T-helper 17 cell (primary cell): ENCODE measurements at regions not wholly inside any gene's neighbourhood (a gene's known extent, or its start where the extent isn't known, plus 50 kb on each side); places are given as distances from the start of the nearest gene placed in this dataset.
"Not testable (repeated sequence)": the region's sequence is repeated elsewhere in the genome, so short reads cannot be mapped to it uniquely, and the experiment has no call there.

Source experiments
- ATAC-seq: fragments of 150-1000 bp; cut with Tn5 transposase; 2 replicates; pipeline ENCODE4 v1.10.0; 2021; ENCODE audit warnings: mild to moderate bottlenecking, moderate library complexity
- DNase-seq, 3 donors: peaks; one replicate each; pipeline versions ENCODE4 v3.0.0 to v3.0.0-alpha.2; 2020 to 2021
- H3K9me3 ChIP-seq: one replicate; pipeline ENCODE4 v1.7.0; 2013; ENCODE audit warnings: low read length, mild to moderate bottlenecking; ENCODE audit not compliant: control insufficient read depth, poor library complexity, severe bottlenecking
- H3K27ac Mint-ChIP-seq: one replicate; pipeline ENCODE4 v1.8.0; 2022; ENCODE audit warnings: mild to moderate bottlenecking, moderate library complexity, mixed read lengths
- H3K27me3 Mint-ChIP-seq: one replicate; pipeline ENCODE4 v1.8.0; 2022; ENCODE audit warnings: mixed read lengths
- H3K36me3 Mint-ChIP-seq: one replicate; pipeline ENCODE4 v1.8.0; 2022; ENCODE audit warnings: low read depth, mixed read lengths
- H3K4me1 Mint-ChIP-seq: one replicate; pipeline ENCODE4 v1.8.0; 2022; ENCODE audit warnings: mild to moderate bottlenecking, mixed read lengths
- H3K4me3 Mint-ChIP-seq: one replicate; pipeline ENCODE4 v1.8.0; 2022; ENCODE audit warnings: mild to moderate bottlenecking, moderate library complexity, mixed read lengths

DNA sequence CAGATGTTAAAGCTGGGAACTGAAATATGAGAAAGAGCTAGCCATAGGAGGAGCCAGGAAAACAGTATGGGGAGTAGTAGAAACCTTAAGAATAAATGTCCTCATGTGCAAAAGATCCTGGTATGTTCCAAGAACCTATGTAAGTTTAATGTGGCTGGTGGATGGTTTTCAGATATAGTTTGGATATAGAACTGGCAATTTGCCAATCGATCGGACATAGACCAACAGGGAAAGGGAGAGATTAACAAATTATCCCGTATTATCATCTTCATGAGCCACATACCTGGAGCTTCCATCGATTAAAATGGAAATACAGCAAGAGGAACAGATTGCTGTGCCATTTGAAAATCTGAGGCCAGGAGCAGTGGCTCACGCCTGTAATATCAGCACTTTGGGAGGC is 388.7 kb downstream of the PRELID2 start:
- peaks cover 3% of the 10 kb centered on the region for H3K36me3 Mint-ChIP-seq
- H3K4me3 Mint-ChIP-seq, result no peak overlapping the region
- no peaks in the 10 kb centered on the region for H3K9me3 ChIP-seq
- DNase-seq, result no peak
- H3K27ac Mint-ChIP-seq, result no peak overlapping the region
- H3K27me3 Mint-ChIP-seq, result no peaks in the 10 kb centered on the region
- no peak for ATAC-seq
- H3K4me1 Mint-ChIP-seq, result no peaks in the 10 kb centered on the region

DNA sequence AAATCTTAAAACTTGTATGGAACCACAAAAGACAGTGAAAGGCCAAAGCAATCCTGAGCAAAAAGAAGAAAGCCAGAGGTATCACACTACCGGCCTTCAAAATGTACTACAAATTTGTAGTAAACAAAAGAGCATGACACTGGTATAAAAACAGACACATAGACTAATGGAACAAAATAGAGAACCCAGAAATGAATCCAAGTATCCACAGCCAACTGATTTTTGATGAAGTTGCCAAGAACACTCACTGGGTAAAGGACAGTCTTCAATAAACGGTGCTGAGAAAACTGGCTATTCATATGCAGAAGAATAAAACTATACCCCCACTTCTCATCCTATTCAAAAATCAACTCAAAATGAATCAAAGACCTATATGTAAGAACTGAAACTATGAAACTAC is 390.1 kb downstream of the PRELID2 start:
- Mint-ChIP-seq H3K4me3 (no peak overlapping the region), H3K36me3 (peaks cover 3% of the 10 kb centered on the region), H3K27me3 (no peaks in the 10 kb centered on the region), H3K4me1 (no peaks in the 10 kb centered on the region), H3K27ac (no peak overlapping the region)
- DNase-seq (no peak), ATAC-seq (no peak)
- H3K9me3 ChIP-seq, result no peaks in the 10 kb centered on the region

DNA sequence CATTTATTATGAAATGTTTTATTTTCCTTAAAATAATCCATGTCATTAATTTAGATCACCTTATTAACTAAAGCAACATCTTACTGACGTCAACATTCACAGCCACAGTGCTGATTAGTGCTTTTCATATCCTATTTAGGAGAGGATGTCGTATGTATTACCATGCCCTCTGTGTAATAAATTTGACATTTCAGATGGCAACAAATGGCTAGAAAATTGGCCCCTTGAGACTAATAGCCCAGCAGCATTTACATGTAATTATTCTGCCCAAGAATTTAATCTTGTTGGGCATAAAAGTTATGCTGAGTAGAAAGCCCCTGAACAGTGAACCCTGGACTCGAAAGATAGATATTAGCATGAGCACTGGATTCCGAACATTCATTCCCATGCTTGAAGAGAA is 391.2 kb downstream of the PRELID2 start:
- no peaks in the 10 kb centered on the region for H3K4me1 Mint-ChIP-seq
- H3K9me3 ChIP-seq, result no peaks in the 10 kb centered on the region

DNA sequence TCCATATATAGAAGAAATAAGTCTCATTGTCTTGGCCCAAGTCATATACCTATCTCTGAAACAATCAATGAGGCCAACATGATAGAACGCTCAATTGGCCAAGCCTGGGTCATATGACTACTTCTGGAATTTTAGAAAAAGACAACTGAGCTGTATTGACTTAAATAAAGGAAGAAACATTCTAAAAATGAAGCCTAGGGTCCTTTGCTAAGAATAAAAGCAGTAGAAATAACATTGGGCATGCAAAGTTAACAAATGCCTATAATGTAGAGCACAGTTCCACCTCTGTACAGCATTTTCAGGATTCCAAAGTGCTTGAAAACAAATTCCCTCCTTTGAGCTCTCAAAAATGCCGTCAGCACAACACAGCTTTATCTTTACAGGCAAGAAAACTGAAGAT is 391.8 kb downstream of the PRELID2 start:
- Mint-ChIP-seq H3K27ac (no peak overlapping the region), H3K4me1 (no peaks in the 10 kb centered on the region), H3K27me3 (no peaks in the 10 kb centered on the region), H3K4me3 (no peak overlapping the region), H3K36me3 (peaks cover 2% of the 10 kb centered on the region)
- ATAC-seq (no peak), DNase-seq (no peak)
- no peaks in the 10 kb centered on the region for H3K9me3 ChIP-seq

More for the DNA sequence above, 391.2 kb downstream of the PRELID2 start:
- no peak overlapping the region for H3K27ac Mint-ChIP-seq
- ATAC-seq, result no peak
- no peak overlapping the region for H3K4me3 Mint-ChIP-seq
- no peaks in the 10 kb centered on the region for H3K27me3 Mint-ChIP-seq
- peaks cover 2% of the 10 kb centered on the region for H3K36me3 Mint-ChIP-seq
- no peak for DNase-seq

DNA sequence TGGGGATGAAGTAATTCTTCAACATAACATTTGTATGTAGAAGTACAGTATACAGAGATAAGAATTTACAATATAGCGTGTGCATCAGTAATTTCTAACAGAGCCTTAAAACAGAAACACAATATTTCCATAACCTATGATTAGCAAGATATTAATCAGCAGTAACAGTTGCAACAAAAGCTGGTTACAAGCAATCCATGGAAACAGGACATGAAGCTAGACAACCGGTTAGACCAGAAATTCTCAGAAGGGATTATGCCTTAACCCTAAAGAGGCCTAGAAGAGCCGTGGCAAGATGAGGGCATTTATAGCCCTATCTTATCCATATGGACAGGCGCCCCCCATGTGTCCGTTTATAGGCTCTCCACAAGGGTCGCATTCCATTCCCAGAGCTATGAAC is 392.5 kb downstream of the PRELID2 start:
- H3K27me3 Mint-ChIP-seq, H3K27ac Mint-ChIP-seq, H3K36me3 Mint-ChIP-seq, H3K4me1 Mint-ChIP-seq, H3K4me3 Mint-ChIP-seq, DNase-seq, ATAC-seq, H3K9me3 ChIP-seq: not testable (repeated sequence)

DNA sequence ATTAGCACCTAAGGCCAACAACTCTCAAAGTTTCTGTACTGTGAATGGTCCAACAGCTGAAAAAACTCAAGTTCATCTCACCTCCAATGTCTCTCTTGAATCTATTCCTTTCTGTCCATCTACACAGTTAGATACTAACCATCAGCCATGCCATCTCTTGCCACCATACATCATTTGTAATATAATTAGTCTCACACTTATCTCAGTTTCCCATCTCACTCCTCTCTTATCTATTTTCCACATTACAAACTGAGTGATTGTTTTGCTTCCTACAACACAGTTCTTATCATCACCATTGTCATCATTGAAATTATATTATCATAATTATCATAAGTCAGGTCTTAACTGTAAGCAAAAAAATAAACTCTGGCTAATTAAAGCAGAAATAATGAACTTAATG is 393.9 kb downstream of the PRELID2 start:
- no peak for ATAC-seq
- Mint-ChIP-seq H3K36me3 (peaks cover 2% of the 10 kb centered on the region), H3K4me3 (no peak overlapping the region)

DNA sequence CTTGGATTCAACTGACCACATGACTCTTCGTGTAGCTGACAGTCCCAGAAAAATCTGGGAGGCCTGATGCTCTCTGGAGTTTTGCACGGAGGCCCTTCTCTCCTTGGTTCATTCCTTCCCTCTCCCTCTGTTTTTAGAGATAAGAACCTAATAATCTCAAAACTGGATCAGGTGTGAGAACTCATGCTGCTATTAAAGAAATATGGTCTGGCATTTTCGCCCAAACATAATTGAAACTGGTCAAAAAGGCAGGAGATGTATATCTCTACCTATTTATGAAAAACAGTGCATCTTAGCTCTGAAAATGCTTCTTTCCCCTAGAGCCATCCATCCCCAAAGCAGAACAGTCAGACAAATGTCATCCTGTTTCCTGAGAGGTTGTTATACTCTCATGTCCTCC is 397.5 kb downstream of the PRELID2 start:
- no peaks in the 10 kb centered on the region for H3K4me1 Mint-ChIP-seq
- H3K27me3 Mint-ChIP-seq, result no peaks in the 10 kb centered on the region
- H3K9me3 ChIP-seq, result no peaks in the 10 kb centered on the region
- H3K4me3 Mint-ChIP-seq, result no peak overlapping the region
- DNase-seq (no peak), ATAC-seq (no peak)
- H3K36me3 Mint-ChIP-seq, result peaks cover 2% of the 10 kb centered on the region
- H3K27ac Mint-ChIP-seq, result no peak overlapping the region

More for the DNA sequence above, 393.9 kb downstream of the PRELID2 start:
- H3K27me3 Mint-ChIP-seq, result no peaks in the 10 kb centered on the region
- no peak for DNase-seq
- no peaks in the 10 kb centered on the region for H3K9me3 ChIP-seq
- H3K4me1 Mint-ChIP-seq, result no peaks in the 10 kb centered on the region
- H3K27ac Mint-ChIP-seq, result no peak overlapping the region

DNA sequence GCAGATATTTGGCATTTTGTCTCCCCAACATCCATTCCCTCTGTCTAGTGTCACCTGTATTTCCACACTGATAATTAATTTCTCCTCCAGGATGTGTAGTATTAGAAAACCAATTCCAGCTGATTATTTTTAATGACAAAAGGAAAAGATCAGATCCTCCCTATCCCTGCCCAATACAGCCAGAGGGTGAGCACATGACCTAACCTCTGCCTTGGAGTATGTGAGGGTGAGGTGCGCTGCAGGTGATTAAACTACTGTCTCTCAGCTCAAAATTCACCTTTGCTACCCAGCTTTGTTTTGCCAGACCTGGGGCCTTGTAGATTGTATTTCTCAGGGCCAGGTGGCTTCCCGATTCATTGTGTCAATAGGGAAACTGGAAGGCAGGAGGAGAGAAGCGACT is 402.1 kb downstream of the PRELID2 start:
- no peak overlapping the region for H3K27ac Mint-ChIP-seq
- H3K4me1 Mint-ChIP-seq, result no peaks in the 10 kb centered on the region
- no peaks in the 10 kb centered on the region for H3K9me3 ChIP-seq
- no peak overlapping the region for H3K4me3 Mint-ChIP-seq
- no peaks in the 10 kb centered on the region for H3K36me3 Mint-ChIP-seq
- H3K27me3 Mint-ChIP-seq, result no peaks in the 10 kb centered on the region
- no peak for DNase-seq
- ATAC-seq, result no peak

DNA sequence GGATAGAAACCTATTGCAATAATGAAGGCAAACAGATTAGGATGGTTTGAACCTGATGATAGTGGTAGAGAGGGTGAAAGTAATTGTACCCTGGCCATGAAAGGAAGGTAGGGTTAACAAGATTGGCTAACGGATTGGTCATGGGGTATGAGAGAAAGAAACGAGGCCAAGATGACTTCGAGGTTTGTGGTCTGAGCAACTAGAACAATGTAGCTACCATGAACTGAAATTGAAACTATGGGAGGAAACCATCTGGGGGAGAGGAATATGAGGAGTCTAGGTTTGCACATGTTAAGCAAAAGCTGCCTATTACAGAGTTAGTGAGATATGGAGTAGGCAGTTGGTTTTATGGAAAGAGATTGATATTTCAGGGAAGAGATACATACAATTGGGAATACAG is 406.0 kb downstream of the PRELID2 start:
- Mint-ChIP-seq H3K27me3 (no peaks in the 10 kb centered on the region), H3K36me3 (no peaks in the 10 kb centered on the region), H3K27ac (no peak overlapping the region), H3K4me1 (no peaks in the 10 kb centered on the region), H3K4me3 (no peak overlapping the region)
- ATAC-seq, result no peak
- no peak for DNase-seq
- H3K9me3 ChIP-seq, result no peaks in the 10 kb centered on the region

DNA sequence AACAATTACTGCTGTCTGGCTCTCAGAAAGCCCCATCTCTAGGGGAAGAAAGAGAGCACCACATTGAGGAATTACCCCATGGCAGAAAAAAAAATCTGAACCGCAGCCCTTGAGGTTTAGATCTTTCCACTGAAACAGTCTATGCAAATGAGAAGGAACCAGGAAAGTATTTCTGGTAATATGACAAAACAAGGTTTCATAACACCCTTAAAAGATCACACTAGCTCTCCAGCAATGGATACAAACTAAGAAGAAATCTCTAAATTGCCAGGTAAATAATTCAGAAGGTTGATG is 427.1 kb downstream of the PRELID2 start:
- Mint-ChIP-seq H3K4me3 (no peak overlapping the region), H3K27ac (no peak overlapping the region), H3K36me3 (no peaks in the 10 kb centered on the region), H3K27me3 (no peaks in the 10 kb centered on the region), H3K4me1 (no peaks in the 10 kb centered on the region)
- no peaks in the 10 kb centered on the region for H3K9me3 ChIP-seq
- no peak for ATAC-seq
- no peak for DNase-seq

DNA sequence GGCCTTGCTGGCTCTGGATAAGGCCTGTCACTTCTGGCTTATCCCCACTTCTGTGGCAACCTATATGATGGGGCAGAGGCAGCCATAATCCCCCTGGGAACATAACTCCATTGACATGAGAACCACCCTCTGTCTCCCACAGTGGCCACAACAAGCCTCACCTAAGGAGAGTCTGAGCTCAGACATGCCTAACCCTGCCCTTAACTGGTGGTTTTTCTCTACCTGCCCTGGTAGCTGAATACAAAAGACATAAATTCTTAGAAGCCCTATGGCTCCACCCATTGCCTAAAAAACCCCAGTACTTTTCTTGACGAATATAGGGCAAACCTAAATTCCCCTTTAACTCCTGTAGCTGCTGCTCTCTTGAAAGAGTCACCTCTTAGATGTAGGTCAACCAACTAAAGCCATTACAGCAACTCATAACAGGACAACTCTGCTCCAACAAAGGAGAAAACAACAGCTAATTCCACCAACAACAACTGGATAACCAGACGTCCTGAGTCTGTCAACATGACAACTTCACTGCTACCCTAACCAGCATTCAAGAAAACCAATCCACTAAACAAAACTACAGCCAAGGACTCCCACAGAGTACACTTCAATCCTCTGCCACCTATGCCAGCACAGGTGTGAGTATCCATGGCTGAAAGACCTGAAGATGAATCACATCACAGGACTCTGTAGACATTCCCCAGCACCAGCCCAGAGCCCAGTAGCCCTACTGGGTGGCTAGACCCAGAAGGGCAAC is 427.7 kb downstream of the PRELID2 start:
- Mint-ChIP-seq H3K27me3 (no peaks in the 10 kb centered on the region), H3K27ac (no peak overlapping the region), H3K4me1 (no peaks in the 10 kb centered on the region), H3K4me3 (no peak overlapping the region), H3K36me3 (no peaks in the 10 kb centered on the region)
- no peaks in the 10 kb centered on the region for H3K9me3 ChIP-seq
- no peak for DNase-seq
- ATAC-seq, result no peak

DNA sequence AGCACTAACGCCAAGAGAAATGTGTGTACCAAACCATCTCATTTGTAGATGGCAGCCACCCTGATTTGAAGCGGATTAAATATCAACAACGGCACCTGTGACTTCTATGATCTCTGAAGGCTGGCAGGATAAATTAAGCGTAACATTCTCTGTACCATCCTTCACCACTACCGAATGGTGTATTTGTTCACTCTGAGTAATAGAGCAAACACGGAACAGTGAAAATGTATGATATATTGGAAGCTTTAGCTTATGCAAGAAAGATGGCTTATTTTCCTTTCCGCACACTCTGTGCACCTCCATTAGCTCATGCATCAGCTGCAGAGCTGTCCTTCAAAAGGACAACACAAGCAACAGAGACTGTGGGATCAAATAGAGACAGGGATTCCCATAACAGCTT is 431.1 kb downstream of the PRELID2 start:
- no peaks in the 10 kb centered on the region for H3K4me1 Mint-ChIP-seq
- no peak overlapping the region for H3K4me3 Mint-ChIP-seq
- no peaks in the 10 kb centered on the region for H3K27me3 Mint-ChIP-seq
- no peaks in the 10 kb centered on the region for H3K9me3 ChIP-seq
- H3K36me3 Mint-ChIP-seq, result no peaks in the 10 kb centered on the region
- no peak for DNase-seq
- H3K27ac Mint-ChIP-seq, result no peak overlapping the region
- ATAC-seq, result no peak

DNA sequence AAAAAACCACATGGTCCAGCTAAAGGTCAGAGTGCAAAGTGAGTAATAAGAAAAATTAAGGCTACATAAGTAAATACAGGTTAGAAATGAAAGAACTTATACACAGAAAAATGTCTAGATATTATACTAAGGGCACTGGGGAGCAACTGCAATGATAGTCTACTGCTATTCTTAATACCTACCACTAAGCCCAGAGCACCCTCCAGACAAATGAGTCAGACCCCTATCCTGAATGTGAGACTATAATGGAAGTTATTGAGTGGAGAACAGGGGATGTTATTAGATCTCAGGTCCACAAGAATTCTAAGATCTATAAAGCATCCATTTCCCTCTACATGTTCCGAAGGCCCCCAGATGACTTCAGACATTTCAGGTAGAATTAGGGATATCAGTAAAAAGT is 438.3 kb downstream of the PRELID2 start:
- Mint-ChIP-seq H3K27ac (no peak overlapping the region), H3K4me3 (no peak overlapping the region), H3K4me1 (no peaks in the 10 kb centered on the region), H3K36me3 (no peaks in the 10 kb centered on the region), H3K27me3 (no peaks in the 10 kb centered on the region)
- ATAC-seq (no peak), DNase-seq (no peak)
- no peaks in the 10 kb centered on the region for H3K9me3 ChIP-seq

DNA sequence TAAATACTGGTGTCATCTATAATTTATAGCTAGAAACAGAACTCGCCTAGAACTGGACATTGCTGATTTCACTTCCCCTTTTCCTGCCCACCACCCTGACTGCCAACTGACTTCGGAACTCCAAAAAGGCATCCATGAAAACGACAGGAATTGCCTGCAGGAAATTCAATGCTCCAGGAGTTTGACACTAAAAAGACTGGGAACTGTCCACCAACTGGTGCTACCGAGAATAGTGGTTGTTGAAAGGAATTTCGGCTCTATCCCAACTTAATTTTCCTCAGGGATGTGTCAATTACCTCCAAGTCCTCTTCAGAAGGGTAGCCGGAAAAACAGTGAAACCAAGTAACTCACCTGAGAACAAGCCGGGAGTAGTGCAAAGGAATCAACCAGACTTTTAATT is 440.0 kb downstream of the PRELID2 start:
- not testable (repeated sequence) for H3K27ac Mint-ChIP-seq, H3K4me3 Mint-ChIP-seq, DNase-seq, H3K4me1 Mint-ChIP-seq, ATAC-seq, H3K36me3 Mint-ChIP-seq, H3K9me3 ChIP-seq, H3K27me3 Mint-ChIP-seq
